Endodermal cell (in vitro differentiated cells): ENCODE measurements at regions not wholly inside any gene's neighbourhood (a gene's known extent, or its start where the extent isn't known, plus 50 kb on each side); places are given as distances from the start of the nearest gene placed in this dataset.

Experiments
- DNase-seq: peaks from one replicate; pipeline ENCODE4 v3.0.0-alpha.2; 2017
- H3K27ac ChIP-seq: 2 replicates; pipeline ENCODE4 v1.5.1; 2013; ENCODE audit warnings: mild to moderate bottlenecking, low read depth, low read length, moderate library complexity
- H3K27me3 ChIP-seq: 2 replicates; pipeline ENCODE4 v1.6.1; 2013; ENCODE audit warnings: mild to moderate bottlenecking, low read length, moderate library complexity; ENCODE audit not compliant: insufficient read depth, control insufficient read depth, poor library complexity, severe bottlenecking
- H3K36me3 ChIP-seq: 2 replicates; pipeline ENCODE4 v1.7.0; 2013; ENCODE audit warnings: mild to moderate bottlenecking, low read length, moderate library complexity; ENCODE audit not compliant: control insufficient read depth, insufficient read depth
- H3K4me1 ChIP-seq: one replicate; pipeline ENCODE4 v1.7.0; 2013; ENCODE audit warnings: low read length; ENCODE audit not compliant: control insufficient read depth, insufficient read depth
- H3K4me3 ChIP-seq: 2 replicates; pipeline ENCODE4 v1.5.1; 2013; ENCODE audit warnings: mild to moderate bottlenecking, low read length, moderate library complexity
- H3K9ac ChIP-seq: 2 replicates; pipeline ENCODE4 v1.6.1; 2013; ENCODE audit warnings: mild to moderate bottlenecking, low read length, moderate library complexity; ENCODE audit not compliant: poor library complexity, severe bottlenecking; ENCODE audit errors: extremely low read depth
- H3K9me3 ChIP-seq: 2 replicates; pipeline ENCODE4 v1.6.1; 2013; ENCODE audit warnings: mild to moderate bottlenecking, low read length, moderate library complexity; ENCODE audit not compliant: control insufficient read depth
- H3K27ac Mint-ChIP-seq: 2 replicates; pipeline ENCODE4 v1.8.0; 2020; ENCODE audit warnings: mixed read lengths
- H3K27me3 Mint-ChIP-seq: 2 replicates; pipeline ENCODE4 v1.8.0; 2021; ENCODE audit warnings: mild to moderate bottlenecking, mixed read lengths; ENCODE audit not compliant: insufficient read depth
- H3K36me3 Mint-ChIP-seq: 2 replicates; pipeline ENCODE4 v1.8.0; 2020; ENCODE audit warnings: low read depth, mixed read lengths
- H3K4me1 Mint-ChIP-seq: 2 replicates; pipeline ENCODE4 v1.8.0; 2020; ENCODE audit warnings: mixed read lengths
- H3K4me3 Mint-ChIP-seq: 2 replicates; pipeline ENCODE4 v1.8.0; 2020; ENCODE audit warnings: mild to moderate bottlenecking, moderate library complexity, mixed read lengths
- H3K9me3 Mint-ChIP-seq: 2 replicates; pipeline ENCODE4 v1.8.0; 2020; ENCODE audit warnings: mild to moderate bottlenecking, mixed read lengths
- CTCF ChIP-seq: fragments of 200-600 bp; sonication (generic); conservative IDR thresholded peaks from 2 replicates; pipeline ENCODE4 v1.5.0; 2021; ENCODE audit warnings: antibody characterized with exemption, mild to moderate bottlenecking
- WGBS, 2 experiments: methylation state at CpG; one replicate each; pipeline versions ENCODE4 v1.1.5 to v1.1.7; 2013; ENCODE audit warnings: missing lambda C conversion rate in 2 of 2, mixed read lengths in 1 of 2; ENCODE audit not compliant: insufficient coverage in 1 of 2, insufficient read length in 1 of 2; 5-methylcytosine and 5-hydroxymethylcytosine counted together

- no peaks in the 10 kb centered on the region for H3K4me1 Mint-ChIP-seq
- Histone ChIP-seq H3K9ac (no peak overlapping the region), H3K36me3 (no peaks in the 10 kb centered on the region), H3K27ac (no peak overlapping the region), H3K4me1 (no peaks in the 10 kb centered on the region), H3K9me3 (no peaks in the 10 kb centered on the region), H3K4me3 (no peak overlapping the region), H3K27me3 (no peaks in the 10 kb centered on the region)
- no peak for TF ChIP-seq CTCF
- no peak overlapping the region for H3K4me3 Mint-ChIP-seq
- DNase-seq, result no peak
- no peaks in the 10 kb centered on the region for H3K36me3 Mint-ChIP-seq
- H3K9me3 Mint-ChIP-seq, result peaks cover 2% of the 10 kb centered on the region
- 88 to 100% methylated on average over 1 of the region's 1 CpG for WGBS, 2 experiments
- no peak overlapping the region for H3K27ac Mint-ChIP-seq
- H3K27me3 Mint-ChIP-seq, result no peaks in the 10 kb centered on the region
Measured at GRCh38 chr2:161533218-161533617, 91.0 kb upstream of the SLC4A10 start.

GRCh38 chr2:161546635-161547034 is 77.6 kb upstream of the SLC4A10 start:
- H3K27ac Mint-ChIP-seq, result no peak overlapping the region
- no peaks in the 10 kb centered on the region for H3K36me3 ChIP-seq
- no peaks in the 10 kb centered on the region for H3K9me3 Mint-ChIP-seq
- H3K9me3 ChIP-seq, result no peaks in the 10 kb centered on the region
- DNase-seq, result no peak
- no peak overlapping the region for H3K9ac ChIP-seq
- no peak overlapping the region for H3K4me3 ChIP-seq
- no peaks in the 10 kb centered on the region for H3K27me3 ChIP-seq
- H3K4me1 ChIP-seq, result no peaks in the 10 kb centered on the region
- H3K4me1 Mint-ChIP-seq, result no peaks in the 10 kb centered on the region
- no peaks in the 10 kb centered on the region for H3K27me3 Mint-ChIP-seq
- TF ChIP-seq CTCF, result no peak
- WGBS, 2 experiments, result 88 to 92% methylated on average over 7 to 9 of the region's 9 CpGs
- H3K36me3 Mint-ChIP-seq, result no peaks in the 10 kb centered on the region
- H3K4me3 Mint-ChIP-seq, result no peak overlapping the region
- no peak overlapping the region for H3K27ac ChIP-seq

DNA sequence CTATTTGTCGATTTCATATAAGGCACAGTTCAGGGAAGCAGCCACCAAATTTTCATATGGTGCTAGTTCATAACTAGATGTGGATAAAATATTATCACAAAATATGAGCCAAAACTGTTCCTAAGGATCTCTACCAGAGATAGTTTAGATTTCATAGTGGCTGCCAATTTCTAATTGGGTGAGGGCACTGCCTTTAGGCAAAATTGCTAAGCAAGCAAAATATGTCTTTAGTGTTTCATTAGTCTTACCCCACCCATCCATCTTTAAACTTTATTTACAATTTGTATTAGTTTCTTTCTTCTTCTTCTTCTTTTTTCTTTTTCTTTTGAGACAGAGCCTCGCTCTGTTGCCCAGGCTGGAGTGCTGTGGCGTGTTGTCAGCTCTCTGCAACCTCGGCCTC is 77.1 kb upstream of the SLC4A10 start:
- 85 to 92% methylated on average over 2 to 4 of the region's 4 CpGs for WGBS, 2 experiments
- Mint-ChIP-seq H3K27me3 (no peaks in the 10 kb centered on the region), H3K27ac (no peak overlapping the region), H3K4me1 (no peaks in the 10 kb centered on the region), H3K4me3 (no peak overlapping the region), H3K36me3 (no peaks in the 10 kb centered on the region), H3K9me3 (no peaks in the 10 kb centered on the region)
- H3K4me3 ChIP-seq, result no peak overlapping the region
- H3K27me3 ChIP-seq, result no peaks in the 10 kb centered on the region
- no peak overlapping the region for H3K9ac ChIP-seq
- no peaks in the 10 kb centered on the region for H3K36me3 ChIP-seq
- no peaks in the 10 kb centered on the region for H3K9me3 ChIP-seq
- no peak for TF ChIP-seq CTCF
- no peak for DNase-seq
- no peak overlapping the region for H3K27ac ChIP-seq
- H3K4me1 ChIP-seq, result no peaks in the 10 kb centered on the region
